Left renal cortex interstitium (tissue), 4 donors: ENCODE measurements at regions not wholly inside any gene's neighbourhood (a gene's known extent, or its start where the extent isn't known, plus 50 kb on each side); places are given as distances from the start of the nearest gene placed in this dataset.

ENCODE experiments used
- DNase-seq, 4 donors: peaks; one replicate each; pipeline ENCODE4 v3.0.0-alpha.2; 2013; ENCODE audit warnings: low read depth in 4 of 4, low spot score in 2 of 4, missing footprints in 1 of 4

GRCh38 chr6:14031516-14031915 is 86.1 kb upstream of the CD83 start:
- DNase-seq, result no peak

- no peak for DNase-seq
These were observed 82.3 kb upstream of the CD83 start for GRCh38 chr6:14035071-14035847.

- no peak for DNase-seq
These were observed 81.7 kb upstream of the CD83 start for GRCh38 chr6:14035874-14036273.

- no peak for DNase-seq
These were observed 80.7 kb upstream of the CD83 start for GRCh38 chr6:14036911-14037310.

- no peak for DNase-seq
These were observed 79.9 kb upstream of the CD83 start for GRCh38 chr6:14037402-14038277.

GRCh38 chr6:14038467-14039437 is 78.8 kb upstream of the CD83 start:
- peak in 2 of 4 donors; percentile 10 to 24 for DNase-seq

- DNase-seq, result no peak
These were observed 77.5 kb upstream of the CD83 start for GRCh38 chr6:14040042-14040441.

- no peak for DNase-seq
These were observed 71.0 kb upstream of the CD83 start for GRCh38 chr6:14046476-14047068.

- DNase-seq, result no peak
These were observed 70.3 kb upstream of the CD83 start for GRCh38 chr6:14047151-14047740.

- no peak for DNase-seq
These were observed 68.7 kb upstream of the CD83 start for GRCh38 chr6:14048837-14049236.

- DNase-seq, result no peak
These were observed 66.2 kb upstream of the CD83 start for GRCh38 chr6:14051355-14051754.

GRCh38 chr6:14053811-14054210 is 63.8 kb upstream of the CD83 start:
- no peak for DNase-seq

- DNase-seq, result no peak
These were observed 62.0 kb upstream of the CD83 start for GRCh38 chr6:14055541-14055940.

GRCh38 chr6:14058029-14058695 is 59.4 kb upstream of the CD83 start:
- no peak for DNase-seq

GRCh38 chr6:14058735-14059134 is 58.8 kb upstream of the CD83 start:
- no peak for DNase-seq

GRCh38 chr6:14059791-14060436 is 57.7 kb upstream of the CD83 start:
- DNase-seq, result no peak

GRCh38 chr6:14060971-14061370 is 56.6 kb upstream of the CD83 start:
- no peak for DNase-seq

- DNase-seq, result no peak
These were observed 55.9 kb upstream of the CD83 start for GRCh38 chr6:14061643-14062042.
